H1 (cell line): ENCODE measurements at regions not wholly inside any gene's neighbourhood (a gene's known extent, or its start where the extent isn't known, plus 50 kb on each side); places are given as distances from the start of the nearest gene placed in this dataset.

Experiments used
- BCL11A ChIP-seq, 2 experiments: IDR thresholded peaks; one replicate each; pipeline ENCODE4 v1.6.1; 2011; ENCODE audit warnings: low read depth in 2 of 2, low read length in 2 of 2, mild to moderate bottlenecking in 2 of 2

- no peak for TF ChIP-seq BCL11A (IDR thresholded peaks at IDR 0.05; ENCODE audit: low read depth in 2 of 2, low read length in 2 of 2)
- TF ChIP-seq, all 59 proteins: peak for 0
Measured at GRCh38 chr1:209038316-209038715, 545.2 kb upstream of the CAMK1G start (continued).
